K562 (cell line): ENCODE measurements at regions not wholly inside any gene's neighbourhood (a gene's known extent, or its start where the extent isn't known, plus 50 kb on each side); places are given as distances from the start of the nearest gene placed in this dataset.

Experiments used
- CEBPG ChIP-seq, 3 experiments: fragments of 200-800 bp in 1 of 3; sonication (Bioruptor generic) in 1 of 3; sonication (generic) in 1 of 3; formaldehyde crosslinking in 1 of 3; IDR thresholded peaks in 2 of 3; conservative IDR thresholded peaks in 1 of 3; 2 replicates each; pipeline versions ENCODE4 v1.6.1 to v1.8.0; 2016 to 2022; ENCODE audit warnings: missing compliant biosample characterization in 2 of 3, missing genetic modification characterization in 2 of 3, mild to moderate bottlenecking in 1 of 3, missing genetic modification reagents in 1 of 3
- GABPA ChIP-seq: fragments of 200-800 bp; sonication (Bioruptor generic); conservative IDR thresholded peaks from 2 replicates; pipeline ENCODE4 v1.6.1; 2016; ENCODE audit warnings: low read depth, missing genetic modification characterization, missing compliant biosample characterization
- POLR2A ChIP-seq: fragments of 450-650 bp; conservative IDR thresholded peaks from 2 replicates; pipeline ENCODE4 v1.6.1; 2016
- SAP30 ChIP-seq: fragments of 200-600 bp; sonication (generic); IDR thresholded peaks from 2 replicates; pipeline ENCODE4 v1.6.1; 2012; ENCODE audit warnings: borderline replicate concordance, low read depth, mild to moderate bottlenecking, moderate library complexity, low read length, control low read depth, inconsistent platforms; ENCODE audit not compliant: insufficient read depth, poor library complexity, severe bottlenecking
- ZNF518B ChIP-seq: fragments of 250-450 bp; sonication (Bioruptor Pico); IDR thresholded peaks from 2 replicates; pipeline ENCODE4 v1.5.0; 2021; ENCODE audit warnings: mild to moderate bottlenecking, moderate library complexity
- TF ChIP-seq, protein P1 (sequence below), 3 experiments: IDR thresholded peaks in 2 of 3; conservative IDR thresholded peaks in 1 of 3; 2 replicates each; pipeline ENCODE4 v1.5.1; 2011 to 2012; ENCODE audit warnings: low read length in 3 of 3, mild to moderate bottlenecking in 3 of 3, control low read depth in 2 of 3, improper control_type of control experiment in 1 of 3, inconsistent platforms in 1 of 3, low read depth in 1 of 3, mixed read lengths in 1 of 3, moderate library complexity in 1 of 3; ENCODE audit not compliant: insufficient read depth in 2 of 3
- TF ChIP-seq, protein P2 (sequence below): fragments of 450-650 bp; IDR thresholded peaks from 2 replicates; pipeline ENCODE4 v1.6.1; 2017; ENCODE audit warnings: mild to moderate bottlenecking, moderate library complexity
- TF ChIP-seq, protein P3 (sequence below), 2 experiments: fragments of 450-650 bp; formaldehyde crosslinking in 1 of 2; IDR thresholded peaks; 2 replicates each; pipeline versions ENCODE4 v1.4.0 to v1.6.1; 2014 to 2020; ENCODE audit warnings: mild to moderate bottlenecking in 2 of 2, borderline replicate concordance in 1 of 2, low read depth in 1 of 2
- TF ChIP-seq, protein P4 (sequence below): sonication (generic); formaldehyde crosslinking; IDR thresholded peaks from 2 replicates; pipeline ENCODE4 v1.8.0; 2023; ENCODE audit warnings: mild to moderate bottlenecking, missing genetic modification reagents
- TF ChIP-seq, protein P5 (sequence below): sonication (generic); formaldehyde crosslinking; IDR thresholded peaks from 2 replicates; pipeline ENCODE4 v1.8.1; 2023; ENCODE audit warnings: mild to moderate bottlenecking, missing genetic modification reagents

DNA sequence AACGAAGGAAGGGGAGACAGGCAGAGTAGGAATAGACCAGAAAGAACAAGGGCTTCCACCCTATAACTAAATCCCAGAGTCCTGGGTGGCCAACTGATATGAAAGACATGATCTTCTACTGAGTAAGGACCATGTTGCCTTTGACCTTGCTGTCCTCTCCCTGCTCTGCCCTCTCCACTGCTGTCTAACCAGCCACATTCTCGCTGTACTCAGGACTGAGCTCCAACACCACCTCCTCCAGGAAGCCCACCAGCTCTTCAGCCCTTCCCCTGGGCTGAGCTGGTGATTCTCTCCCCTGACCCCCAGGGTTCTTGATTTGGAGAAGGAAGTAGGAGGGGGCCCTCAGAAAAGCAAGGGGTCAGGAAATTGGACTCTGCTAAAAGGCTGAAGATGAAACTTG is 159.2 kb downstream of the DICER1 start:
- TF ChIP-seq ZNF518B (no peak), GABPA (tag) (no peak), POLR2A (no peak), CEBPG (CRISPR knock-in tag; IDR thresholded peaks at IDR 0.05) (no peak), CEBPG (tag; conservative IDR thresholded peaks at IDR 0.05 in 1 of 2, IDR thresholded peaks at IDR 0.05 in 1 of 2) (no peak), SAP30 (no peak)
- TF ChIP-seq, protein P1, sequence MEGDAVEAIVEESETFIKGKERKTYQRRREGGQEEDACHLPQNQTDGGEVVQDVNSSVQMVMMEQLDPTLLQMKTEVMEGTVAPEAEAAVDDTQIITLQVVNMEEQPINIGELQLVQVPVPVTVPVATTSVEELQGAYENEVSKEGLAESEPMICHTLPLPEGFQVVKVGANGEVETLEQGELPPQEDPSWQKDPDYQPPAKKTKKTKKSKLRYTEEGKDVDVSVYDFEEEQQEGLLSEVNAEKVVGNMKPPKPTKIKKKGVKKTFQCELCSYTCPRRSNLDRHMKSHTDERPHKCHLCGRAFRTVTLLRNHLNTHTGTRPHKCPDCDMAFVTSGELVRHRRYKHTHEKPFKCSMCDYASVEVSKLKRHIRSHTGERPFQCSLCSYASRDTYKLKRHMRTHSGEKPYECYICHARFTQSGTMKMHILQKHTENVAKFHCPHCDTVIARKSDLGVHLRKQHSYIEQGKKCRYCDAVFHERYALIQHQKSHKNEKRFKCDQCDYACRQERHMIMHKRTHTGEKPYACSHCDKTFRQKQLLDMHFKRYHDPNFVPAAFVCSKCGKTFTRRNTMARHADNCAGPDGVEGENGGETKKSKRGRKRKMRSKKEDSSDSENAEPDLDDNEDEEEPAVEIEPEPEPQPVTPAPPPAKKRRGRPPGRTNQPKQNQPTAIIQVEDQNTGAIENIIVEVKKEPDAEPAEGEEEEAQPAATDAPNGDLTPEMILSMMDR (IDR thresholded peaks at IDR 0.05 in 2 of 3, conservative IDR thresholded peaks at IDR 0.05 in 1 of 3; ENCODE audit: insufficient read depth in 2 of 3, low read depth in 1 of 3, low read length in 3 of 3) = no peak
- TF ChIP-seq, protein P2, sequence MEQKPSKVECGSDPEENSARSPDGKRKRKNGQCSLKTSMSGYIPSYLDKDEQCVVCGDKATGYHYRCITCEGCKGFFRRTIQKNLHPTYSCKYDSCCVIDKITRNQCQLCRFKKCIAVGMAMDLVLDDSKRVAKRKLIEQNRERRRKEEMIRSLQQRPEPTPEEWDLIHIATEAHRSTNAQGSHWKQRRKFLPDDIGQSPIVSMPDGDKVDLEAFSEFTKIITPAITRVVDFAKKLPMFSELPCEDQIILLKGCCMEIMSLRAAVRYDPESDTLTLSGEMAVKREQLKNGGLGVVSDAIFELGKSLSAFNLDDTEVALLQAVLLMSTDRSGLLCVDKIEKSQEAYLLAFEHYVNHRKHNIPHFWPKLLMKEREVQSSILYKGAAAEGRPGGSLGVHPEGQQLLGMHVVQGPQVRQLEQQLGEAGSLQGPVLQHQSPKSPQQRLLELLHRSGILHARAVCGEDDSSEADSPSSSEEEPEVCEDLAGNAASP = no peak
- TF ChIP-seq, protein P3, sequence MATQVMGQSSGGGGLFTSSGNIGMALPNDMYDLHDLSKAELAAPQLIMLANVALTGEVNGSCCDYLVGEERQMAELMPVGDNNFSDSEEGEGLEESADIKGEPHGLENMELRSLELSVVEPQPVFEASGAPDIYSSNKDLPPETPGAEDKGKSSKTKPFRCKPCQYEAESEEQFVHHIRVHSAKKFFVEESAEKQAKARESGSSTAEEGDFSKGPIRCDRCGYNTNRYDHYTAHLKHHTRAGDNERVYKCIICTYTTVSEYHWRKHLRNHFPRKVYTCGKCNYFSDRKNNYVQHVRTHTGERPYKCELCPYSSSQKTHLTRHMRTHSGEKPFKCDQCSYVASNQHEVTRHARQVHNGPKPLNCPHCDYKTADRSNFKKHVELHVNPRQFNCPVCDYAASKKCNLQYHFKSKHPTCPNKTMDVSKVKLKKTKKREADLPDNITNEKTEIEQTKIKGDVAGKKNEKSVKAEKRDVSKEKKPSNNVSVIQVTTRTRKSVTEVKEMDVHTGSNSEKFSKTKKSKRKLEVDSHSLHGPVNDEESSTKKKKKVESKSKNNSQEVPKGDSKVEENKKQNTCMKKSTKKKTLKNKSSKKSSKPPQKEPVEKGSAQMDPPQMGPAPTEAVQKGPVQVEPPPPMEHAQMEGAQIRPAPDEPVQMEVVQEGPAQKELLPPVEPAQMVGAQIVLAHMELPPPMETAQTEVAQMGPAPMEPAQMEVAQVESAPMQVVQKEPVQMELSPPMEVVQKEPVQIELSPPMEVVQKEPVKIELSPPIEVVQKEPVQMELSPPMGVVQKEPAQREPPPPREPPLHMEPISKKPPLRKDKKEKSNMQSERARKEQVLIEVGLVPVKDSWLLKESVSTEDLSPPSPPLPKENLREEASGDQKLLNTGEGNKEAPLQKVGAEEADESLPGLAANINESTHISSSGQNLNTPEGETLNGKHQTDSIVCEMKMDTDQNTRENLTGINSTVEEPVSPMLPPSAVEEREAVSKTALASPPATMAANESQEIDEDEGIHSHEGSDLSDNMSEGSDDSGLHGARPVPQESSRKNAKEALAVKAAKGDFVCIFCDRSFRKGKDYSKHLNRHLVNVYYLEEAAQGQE (IDR thresholded peaks at IDR 0.05; ENCODE audit: borderline replicate concordance) = no peak
- TF ChIP-seq, protein P3 (CRISPR knock-in tag; IDR thresholded peaks at IDR 0.05; ENCODE audit: low read depth) = no peak
- TF ChIP-seq, protein P4, sequence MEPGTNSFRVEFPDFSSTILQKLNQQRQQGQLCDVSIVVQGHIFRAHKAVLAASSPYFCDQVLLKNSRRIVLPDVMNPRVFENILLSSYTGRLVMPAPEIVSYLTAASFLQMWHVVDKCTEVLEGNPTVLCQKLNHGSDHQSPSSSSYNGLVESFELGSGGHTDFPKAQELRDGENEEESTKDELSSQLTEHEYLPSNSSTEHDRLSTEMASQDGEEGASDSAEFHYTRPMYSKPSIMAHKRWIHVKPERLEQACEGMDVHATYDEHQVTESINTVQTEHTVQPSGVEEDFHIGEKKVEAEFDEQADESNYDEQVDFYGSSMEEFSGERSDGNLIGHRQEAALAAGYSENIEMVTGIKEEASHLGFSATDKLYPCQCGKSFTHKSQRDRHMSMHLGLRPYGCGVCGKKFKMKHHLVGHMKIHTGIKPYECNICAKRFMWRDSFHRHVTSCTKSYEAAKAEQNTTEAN (CRISPR knock-in tag) = no peak
- TF ChIP-seq, protein P5, sequence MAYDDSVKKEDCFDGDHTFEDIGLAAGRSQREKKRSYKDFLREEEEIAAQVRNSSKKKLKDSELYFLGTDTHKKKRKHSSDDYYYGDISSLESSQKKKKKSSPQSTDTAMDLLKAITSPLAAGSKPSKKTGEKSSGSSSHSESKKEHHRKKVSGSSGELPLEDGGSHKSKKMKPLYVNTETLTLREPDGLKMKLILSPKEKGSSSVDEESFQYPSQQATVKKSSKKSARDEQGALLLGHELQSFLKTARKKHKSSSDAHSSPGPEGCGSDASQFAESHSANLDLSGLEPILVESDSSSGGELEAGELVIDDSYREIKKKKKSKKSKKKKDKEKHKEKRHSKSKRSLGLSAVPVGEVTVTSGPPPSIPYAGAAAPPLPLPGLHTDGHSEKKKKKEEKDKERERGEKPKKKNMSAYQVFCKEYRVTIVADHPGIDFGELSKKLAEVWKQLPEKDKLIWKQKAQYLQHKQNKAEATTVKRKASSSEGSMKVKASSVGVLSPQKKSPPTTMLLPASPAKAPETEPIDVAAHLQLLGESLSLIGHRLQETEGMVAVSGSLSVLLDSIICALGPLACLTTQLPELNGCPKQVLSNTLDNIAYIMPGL (CRISPR knock-in tag) = no peak
